Sigmoid colon (tissue), 6 donors: ENCODE measurements at regions not wholly inside any gene's neighbourhood (a gene's known extent, or its start where the extent isn't known, plus 50 kb on each side); places are given as distances from the start of the nearest gene placed in this dataset.

Experiments used
- DNase-seq: peaks from one replicate; pipeline ENCODE4 v3.0.0-alpha.2; 2019
- H3K27ac ChIP-seq, 4 donors: fragments of 200-600 bp; sonication (generic); one replicate each; pipeline ENCODE4 v1.5.1; 2016 to 2019; ENCODE audit warnings: mild to moderate bottlenecking in 1 of 4
- H3K27me3 ChIP-seq, 3 donors: fragments of 200-600 bp; sonication (generic); one replicate each; pipeline ENCODE4 v1.5.1; 2019; ENCODE audit warnings: mild to moderate bottlenecking in 1 of 3
- H3K36me3 ChIP-seq, 4 donors: fragments of 200-600 bp; sonication (generic); one replicate each; pipeline ENCODE4 v1.5.1; 2016 to 2019
- H3K4me1 ChIP-seq, 4 donors: fragments of 200-600 bp; sonication (generic); one replicate each; pipeline ENCODE4 v1.5.1; 2017 to 2019
- H3K4me3 ChIP-seq, 4 donors: fragments of 200-600 bp; sonication (generic); one replicate each; pipeline ENCODE4 v1.5.1; 2017 to 2019; ENCODE audit warnings: mild to moderate bottlenecking in 2 of 4, moderate library complexity in 1 of 4
- H3K9me3 ChIP-seq, 4 donors: fragments of 200-600 bp in 3 of 4; sonication (generic) in 3 of 4; one replicate each; pipeline versions ENCODE4 v1.5.1 to v1.6.1; 2013 to 2019
- CTCF ChIP-seq, 4 experiments: fragments of 450-650 bp in 3 of 4; fragments of 200-600 bp in 1 of 4; IDR thresholded peaks; one replicate each; pipeline ENCODE4 v1.5.1; 2016 to 2019; ENCODE audit warnings: antibody characterized with exemption in 4 of 4, mild to moderate bottlenecking in 3 of 4, moderate library complexity in 2 of 4
- EP300 ChIP-seq, 4 donors: sonication (generic); formaldehyde crosslinking; IDR thresholded peaks; one replicate each; pipeline ENCODE4 v1.6.1; 2017; ENCODE audit warnings: antibody characterized with exemption in 4 of 4
- POLR2A ChIP-seq, 2 donors: fragments of 450-650 bp; IDR thresholded peaks; one replicate each; pipeline ENCODE4 v1.6.1; 2016; ENCODE audit warnings: antibody characterized with exemption in 2 of 2, mild to moderate bottlenecking in 2 of 2, moderate library complexity in 2 of 2
- POLR2AphosphoS5 ChIP-seq, 4 donors: sonication (generic); formaldehyde crosslinking; IDR thresholded peaks; one replicate each; pipeline ENCODE4 v1.6.1; 2017; ENCODE audit warnings: antibody characterized with exemption in 4 of 4
- WGBS, 2 donors: extraction: QIAGEN DNeasy Blood & Tissue Kit; methylation state at CpG; one replicate each; pipeline ENCODE4 v1.1.7; 2013; 5-methylcytosine and 5-hydroxymethylcytosine counted together
- intact Hi-C: fragments of 100-400 bp; cut with DNase I; formaldehyde crosslinking; loops from one replicate; pipeline ENCODE4 v1.15.1; 2023
- donor health status: healthy with polysubstance abuse.
- donor health status: healthy.

DNA sequence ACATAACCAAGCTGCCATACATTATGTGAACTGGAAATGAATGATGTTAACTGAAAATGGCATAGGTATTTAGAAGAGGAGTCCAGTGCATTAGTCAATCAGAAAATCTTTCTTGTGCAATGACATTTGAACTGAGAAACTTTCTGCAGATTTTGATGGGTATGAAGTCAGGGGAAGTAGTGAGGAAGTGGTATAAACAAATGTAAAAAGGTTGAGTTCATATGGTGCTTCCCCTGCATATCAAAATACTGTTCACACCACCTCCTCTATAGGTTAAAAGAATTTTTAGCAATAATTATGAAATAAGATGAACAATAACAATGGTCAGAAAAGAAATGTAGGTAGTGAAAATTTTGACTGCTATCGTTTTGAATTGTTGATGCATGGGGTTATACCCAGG is 800.0 kb downstream of the SLITRK6 start:
- intact Hi-C loops, result no loop called here
- WGBS, 2 donors, result 77 to 84% methylated on average over 1 of the region's 1 CpG
- no peak overlapping the region for H3K4me3 ChIP-seq
- DNase-seq, result no peak
- H3K4me1 ChIP-seq, result no peaks in the 10 kb centered on the region
- no peaks in the 10 kb centered on the region for H3K9me3 ChIP-seq
- TF ChIP-seq POLR2AphosphoS5 (IDR thresholded peaks at IDR 0.05) (no peak), CTCF (IDR thresholded peaks at IDR 0.05) (no peak), EP300 (IDR thresholded peaks at IDR 0.05) (no peak), POLR2A (IDR thresholded peaks at IDR 0.05) (no peak)
- no peaks in the 10 kb centered on the region for H3K27me3 ChIP-seq
- H3K27ac ChIP-seq, result no peak overlapping the region
- H3K36me3 ChIP-seq, result no peaks in the 10 kb centered on the region

DNA sequence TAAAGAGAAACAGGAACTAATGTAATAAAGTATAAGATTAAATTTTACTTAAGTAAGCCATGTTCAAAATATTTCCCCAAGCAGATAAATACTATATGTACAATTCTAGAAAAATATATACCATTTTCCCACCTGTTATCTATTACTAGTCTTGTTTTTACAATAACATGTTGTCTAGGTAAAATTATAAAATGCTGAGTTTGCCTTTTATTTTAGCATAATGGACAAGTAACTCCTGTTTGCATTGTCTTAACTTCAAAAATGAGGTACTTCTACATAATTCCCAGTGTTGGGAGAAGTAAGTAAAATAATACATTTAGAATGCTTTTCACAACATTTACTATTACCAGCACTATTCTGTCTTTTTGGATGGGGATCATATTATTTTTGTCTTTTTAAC is 800.5 kb downstream of the SLITRK6 start:
- Histone ChIP-seq H3K9me3 (no peaks in the 10 kb centered on the region), H3K27ac (no peak overlapping the region), H3K27me3 (no peaks in the 10 kb centered on the region), H3K4me3 (no peak overlapping the region), H3K36me3 (no peaks in the 10 kb centered on the region), H3K4me1 (no peaks in the 10 kb centered on the region)
- TF ChIP-seq EP300 (IDR thresholded peaks at IDR 0.05) (no peak), CTCF (IDR thresholded peaks at IDR 0.05) (no peak), POLR2AphosphoS5 (IDR thresholded peaks at IDR 0.05) (no peak), POLR2A (IDR thresholded peaks at IDR 0.05) (no peak)
- intact Hi-C loops, result no loop called here
- no peak for DNase-seq

DNA sequence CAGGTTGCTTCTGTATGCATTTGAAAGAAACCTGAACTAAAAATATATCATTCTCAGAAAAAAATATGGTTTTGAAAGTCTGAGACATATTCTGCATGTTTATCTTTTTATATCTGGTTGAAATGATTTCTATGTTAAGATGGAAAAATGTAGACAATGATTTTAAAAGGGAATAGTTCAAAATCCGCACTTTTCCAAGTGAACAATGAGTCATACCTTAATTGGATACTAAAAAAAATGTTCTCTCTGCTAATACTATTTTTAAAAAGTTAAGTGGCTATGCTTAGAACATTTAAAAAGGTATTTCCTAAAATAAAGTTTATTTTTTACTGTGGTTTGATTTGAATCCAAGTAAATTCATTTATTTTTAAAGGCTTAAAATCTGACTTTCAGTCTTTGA is 801.4 kb downstream of the SLITRK6 start:
- Histone ChIP-seq H3K27ac (no peak overlapping the region), H3K27me3 (no peaks in the 10 kb centered on the region), H3K4me1 (no peaks in the 10 kb centered on the region), H3K9me3 (no peaks in the 10 kb centered on the region), H3K4me3 (no peak overlapping the region), H3K36me3 (no peaks in the 10 kb centered on the region)
- WGBS, 2 donors, result 62 to 75% methylated on average over 1 of the region's 1 CpG
- no peak for TF ChIP-seq CTCF (IDR thresholded peaks at IDR 0.05)
- TF ChIP-seq EP300 (IDR thresholded peaks at IDR 0.05), result no peak
- no peak for TF ChIP-seq POLR2AphosphoS5 (IDR thresholded peaks at IDR 0.05)
- TF ChIP-seq POLR2A (IDR thresholded peaks at IDR 0.05), result no peak
- intact Hi-C loops, result no loop called here
- DNase-seq, result no peak

- TF ChIP-seq CTCF (IDR thresholded peaks at IDR 0.05), result no peak
- TF ChIP-seq POLR2AphosphoS5 (IDR thresholded peaks at IDR 0.05), result no peak
- TF ChIP-seq EP300 (IDR thresholded peaks at IDR 0.05), result no peak
- no peak for TF ChIP-seq POLR2A (IDR thresholded peaks at IDR 0.05)
- Histone ChIP-seq H3K27ac (no peak overlapping the region), H3K36me3 (no peaks in the 10 kb centered on the region), H3K4me1 (no peaks in the 10 kb centered on the region), H3K4me3 (no peak overlapping the region), H3K9me3 (no peaks in the 10 kb centered on the region), H3K27me3 (no peaks in the 10 kb centered on the region)
- intact Hi-C loops, result no loop called here
- DNase-seq, result no peak
Observed at GRCh38 chr13:84994582-84994981, 804.6 kb downstream of the SLITRK6 start.

- Histone ChIP-seq H3K4me3 (no peak overlapping the region), H3K27me3 (no peaks in the 10 kb centered on the region), H3K4me1 (no peaks in the 10 kb centered on the region), H3K27ac (no peak overlapping the region), H3K36me3 (no peaks in the 10 kb centered on the region), H3K9me3 (no peaks in the 10 kb centered on the region)
- TF ChIP-seq POLR2A (IDR thresholded peaks at IDR 0.05), result no peak
- no peak for TF ChIP-seq EP300 (IDR thresholded peaks at IDR 0.05)
- TF ChIP-seq POLR2AphosphoS5 (IDR thresholded peaks at IDR 0.05), result no peak
- TF ChIP-seq CTCF (IDR thresholded peaks at IDR 0.05), result no peak
- intact Hi-C loops, result no loop called here
- DNase-seq, result no peak
- WGBS, 2 donors, result 87 to 89% methylated on average over 2 of the region's 2 CpGs
Observed at GRCh38 chr13:84985860-84986259, 813.4 kb downstream of the SLITRK6 start.
